Stimulated activated CD4-positive, alpha-beta T cell treated with anti-CD3 and anti-CD28 coated beads, Interleukin-15, amount 100 ng/mL, for 24 hours (primary cell): ENCODE measurements at regions not wholly inside any gene's neighbourhood (a gene's known extent, or its start where the extent isn't known, plus 50 kb on each side); places are given as distances from the start of the nearest gene placed in this dataset.

ENCODE experiments used
- DNase-seq: peaks from one replicate; pipeline ENCODE4 v3.0.0-alpha.2; 2020

GRCh38 chr7:42479816-42480633, 243.0 kb upstream of the GLI3 start:
- no peak for DNase-seq

GRCh38 chr7:42479452-42479815, 242.4 kb upstream of the GLI3 start:
- DNase-seq = no peak

- no peak for DNase-seq
Observed at GRCh38 chr7:42478717-42479116, 241.7 kb upstream of the GLI3 start.

GRCh38 chr7:42476255-42476654, 239.2 kb upstream of the GLI3 start:
- DNase-seq = no peak

- no peak for DNase-seq
Observed at GRCh38 chr7:42475082-42475481, 238.1 kb upstream of the GLI3 start.

GRCh38 chr7:42473099-42473498, 236.1 kb upstream of the GLI3 start:
- DNase-seq = no peak

GRCh38 chr7:42471573-42472174, 234.7 kb upstream of the GLI3 start:
- no peak for DNase-seq

- DNase-seq = no peak
Observed at GRCh38 chr7:42469341-42469740, 232.3 kb upstream of the GLI3 start.

- DNase-seq = no peak
Observed at GRCh38 chr7:42468471-42468870, 231.5 kb upstream of the GLI3 start.

GRCh38 chr7:42461537-42461936, 224.5 kb upstream of the GLI3 start:
- DNase-seq = no peak

GRCh38 chr7:42460933-42461332, 223.9 kb upstream of the GLI3 start:
- DNase-seq = no peak

- DNase-seq = no peak
Observed at GRCh38 chr7:42460148-42460547, 223.1 kb upstream of the GLI3 start.

GRCh38 chr7:42457663-42458062, 220.7 kb upstream of the GLI3 start:
- DNase-seq = no peak

- no peak for DNase-seq
Observed at GRCh38 chr7:42456756-42457276, 219.8 kb upstream of the GLI3 start.

GRCh38 chr7:42456267-42456666, 219.3 kb upstream of the GLI3 start:
- DNase-seq = no peak

GRCh38 chr7:42453931-42454361, 216.9 kb upstream of the GLI3 start:
- DNase-seq = no peak

- no peak for DNase-seq
Observed at GRCh38 chr7:42452356-42452755, 215.3 kb upstream of the GLI3 start.

GRCh38 chr7:42449431-42449830, 212.4 kb upstream of the GLI3 start:
- DNase-seq = no peak

- DNase-seq = no peak
Observed at GRCh38 chr7:42448901-42449300, 211.9 kb upstream of the GLI3 start.

- DNase-seq = no peak
Observed at GRCh38 chr7:42445691-42446090, 208.7 kb upstream of the GLI3 start.

- no peak for DNase-seq
Observed at GRCh38 chr7:42440951-42441350, 203.9 kb upstream of the GLI3 start.

GRCh38 chr7:42432644-42433043, 195.6 kb upstream of the GLI3 start:
- DNase-seq = no peak

GRCh38 chr7:42431873-42432272, 194.9 kb upstream of the GLI3 start:
- no peak for DNase-seq

- DNase-seq = no peak
Observed at GRCh38 chr7:42429339-42429738, 192.3 kb upstream of the GLI3 start.

GRCh38 chr7:42426163-42426562, 189.2 kb upstream of the GLI3 start:
- DNase-seq = no peak
